Left ventricle myocardium inferior (tissue), 1 donor: ENCODE measurements at regions not wholly inside any gene's neighbourhood (a gene's known extent, or its start where the extent isn't known, plus 50 kb on each side); places are given as distances from the start of the nearest gene placed in this dataset.

ENCODE experiments used
- DNase-seq: peaks from one replicate; pipeline ENCODE4 v3.0.0-alpha.2; 2020
- H3K27ac ChIP-seq: fragments of 200-600 bp; replicated peaks from 2 replicates; pipeline ENCODE4 v1.8.0; 2021
- H3K27me3 ChIP-seq: fragments of 200-600 bp; 2 replicates; pipeline ENCODE4 v1.8.0; 2021; ENCODE audit warnings: low read depth
- H3K36me3 ChIP-seq: fragments of 200-600 bp; 2 replicates; pipeline ENCODE4 v1.8.0; 2021
- H3K4me1 ChIP-seq: fragments of 200-600 bp; 2 replicates; pipeline ENCODE4 v1.8.0; 2021
- H3K4me3 ChIP-seq: fragments of 200-600 bp; 2 replicates; pipeline ENCODE4 v1.8.0; 2021; ENCODE audit warnings: mild to moderate bottlenecking, moderate library complexity
- H3K9me3 ChIP-seq: fragments of 200-600 bp; replicated peaks from 2 replicates; pipeline ENCODE4 v1.8.0; 2021
- CTCF ChIP-seq: fragments of 200-600 bp; IDR thresholded peaks from 2 replicates; pipeline ENCODE4 v1.8.0; 2021; ENCODE audit warnings: antibody characterized with exemption, mild to moderate bottlenecking, borderline replicate concordance
- intact Hi-C: fragments of 100-400 bp; cut with micrococcal nuclease; formaldehyde crosslinking; loops from one replicate; pipeline ENCODE4 v1.11.0; 2022
- donor health status: DM: no; HTN: yes; CAD: no; lungs with severe emphysema.

DNA sequence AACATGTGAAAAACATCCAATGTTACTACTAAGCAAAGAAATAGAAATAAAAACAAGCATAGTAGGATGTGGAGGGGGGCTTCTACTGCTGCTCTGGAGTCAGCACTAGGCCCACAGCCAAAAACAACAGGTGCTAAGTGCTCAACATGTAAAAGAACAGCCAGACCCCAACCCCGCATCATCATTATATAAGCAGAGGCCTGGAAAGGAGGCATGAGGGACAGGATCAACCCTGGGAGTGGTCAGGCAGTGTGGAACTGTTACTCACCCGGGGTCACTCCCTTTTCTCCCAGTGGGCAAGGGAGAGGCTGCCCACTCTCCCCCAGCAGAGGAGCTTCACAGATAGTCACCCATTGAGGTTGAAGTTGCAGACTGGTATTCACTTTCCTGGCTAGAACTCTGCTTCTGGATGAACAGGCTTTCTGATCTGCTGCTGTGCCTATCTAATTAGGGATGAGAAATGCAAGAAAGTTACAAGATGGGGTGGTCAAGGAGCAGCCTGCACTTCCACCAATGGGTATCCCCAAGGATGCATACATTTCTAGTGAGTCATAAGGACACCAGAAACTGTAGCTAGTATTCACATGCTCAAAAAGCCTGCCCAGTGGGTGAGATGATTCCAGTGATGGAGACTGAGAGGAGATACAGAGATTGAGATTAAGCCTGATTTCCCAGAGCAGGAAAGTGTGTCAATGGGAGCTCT is 480.1 kb upstream of the TCF4 start:
- intact Hi-C loops: loop anchor here (10.0 kb wide), 1 partner anchor 73 kb away; no protein-coding TSS in a partner anchor
- Histone ChIP-seq H3K4me3 (no peak overlapping the region), H3K9me3 (peaks cover 31% of the 10 kb centered on the region), H3K4me1 (peaks cover 25% of the 10 kb centered on the region), H3K27me3 (no peaks in the 10 kb centered on the region), H3K36me3 (no peaks in the 10 kb centered on the region), H3K27ac (peak overlapping the region; percentile 71)
- no peak for DNase-seq
- no peak for TF ChIP-seq CTCF

DNA sequence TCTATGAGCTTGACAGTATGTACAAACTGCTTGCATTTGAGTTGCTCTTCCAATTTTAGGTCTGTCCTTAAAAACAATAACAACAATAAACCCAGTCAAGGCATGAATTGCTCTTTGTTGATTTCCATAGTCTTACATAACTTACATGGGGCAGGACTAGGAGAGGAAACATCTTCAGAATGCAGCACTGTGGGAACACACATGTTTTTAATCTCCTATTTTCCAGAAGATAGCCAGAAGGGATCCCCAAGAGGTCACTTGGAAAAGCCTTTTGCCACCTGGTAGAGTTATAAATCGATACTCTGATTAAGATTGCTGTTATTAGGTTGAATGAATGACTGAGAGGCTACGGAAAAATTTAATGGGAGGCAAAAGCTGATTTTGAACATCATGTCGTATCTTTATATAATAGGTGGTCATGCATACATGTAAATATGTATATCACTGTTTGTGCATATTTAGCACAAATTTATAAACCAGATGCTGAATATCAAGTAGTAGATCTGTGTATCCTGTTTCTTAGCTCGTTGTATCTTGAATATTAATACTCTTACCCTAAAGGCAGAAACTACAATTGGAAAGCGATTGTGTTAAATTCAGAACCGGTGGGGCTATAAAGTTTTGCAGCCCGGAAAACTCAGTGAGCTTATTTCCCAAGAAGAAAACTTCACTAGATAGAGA is 479.4 kb upstream of the TCF4 start:
- no peak overlapping the region for H3K4me3 ChIP-seq
- TF ChIP-seq CTCF: no peak
- DNase-seq: no peak
- H3K27me3 ChIP-seq: no peaks in the 10 kb centered on the region
- H3K4me1 ChIP-seq: peaks cover 25% of the 10 kb centered on the region
- peaks cover 24% of the 10 kb centered on the region for H3K9me3 ChIP-seq
- H3K36me3 ChIP-seq: no peaks in the 10 kb centered on the region
- intact Hi-C loops: loop anchor here (10.0 kb wide), 1 partner anchor 73 kb away; no protein-coding TSS in a partner anchor
- peak overlapping the region; percentile 71 for H3K27ac ChIP-seq

DNA sequence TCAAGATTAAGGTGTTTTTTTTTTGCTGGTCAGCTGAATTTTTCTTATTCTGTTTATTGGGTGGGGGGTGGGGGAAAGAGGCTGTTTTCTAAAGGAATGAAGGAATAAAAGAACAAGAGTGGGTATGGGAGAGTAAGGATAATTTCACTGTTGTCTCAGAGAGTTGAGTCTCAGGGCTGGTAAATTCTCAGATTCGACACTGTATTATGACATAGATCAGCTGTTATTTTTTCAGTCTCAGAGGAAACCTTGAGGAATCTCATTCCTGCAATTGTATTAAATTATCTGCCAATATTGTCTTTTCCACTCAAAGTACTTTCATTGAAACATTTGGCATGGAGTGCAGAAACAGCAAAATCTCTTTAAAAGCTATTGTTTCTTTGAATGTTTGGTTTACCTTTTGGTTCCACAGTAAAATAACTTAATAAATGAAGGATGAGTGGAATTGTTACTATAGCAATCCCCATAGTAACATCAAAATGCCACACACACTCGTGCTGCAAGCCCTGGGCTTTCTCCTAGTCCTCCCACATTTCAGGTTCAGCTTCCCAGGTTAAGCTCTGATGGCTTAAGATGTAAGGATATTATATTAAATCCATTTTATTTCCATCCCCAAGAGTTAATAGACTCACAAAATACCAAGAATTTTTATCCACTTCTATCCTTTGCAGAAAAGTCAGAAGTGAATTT is 478.7 kb upstream of the TCF4 start:
- H3K9me3 ChIP-seq: peaks cover 17% of the 10 kb centered on the region

GRCh38 chr18:56065086-56065485 is 477.1 kb upstream of the TCF4 start:
- Histone ChIP-seq H3K4me3 (no peak overlapping the region), H3K27me3 (no peaks in the 10 kb centered on the region), H3K27ac (no peak overlapping the region), H3K9me3 (peaks cover under 1% of the 10 kb centered on the region), H3K4me1 (peaks cover 25% of the 10 kb centered on the region), H3K36me3 (no peaks in the 10 kb centered on the region)
- no peak for TF ChIP-seq CTCF
- intact Hi-C loops: loop anchor here (10.0 kb wide), 1 partner anchor 70 kb away; no protein-coding TSS in a partner anchor
- no peak for DNase-seq

More for the DNA sequence above, 478.7 kb upstream of the TCF4 start:
- DNase-seq: no peak
- Histone ChIP-seq H3K36me3 (no peaks in the 10 kb centered on the region), H3K27me3 (no peaks in the 10 kb centered on the region), H3K27ac (peak overlapping the region; percentile 71), H3K4me1 (peaks cover 25% of the 10 kb centered on the region), H3K4me3 (no peak overlapping the region)
- TF ChIP-seq CTCF: no peak
- intact Hi-C loops: loop anchor here (10.0 kb wide), 1 partner anchor 72 kb away; no protein-coding TSS in a partner anchor

GRCh38 chr18:56062931-56063330 is 474.9 kb upstream of the TCF4 start:
- no peak overlapping the region for H3K4me3 ChIP-seq
- TF ChIP-seq CTCF: no peak
- intact Hi-C loops: loop anchor here (10.0 kb wide), 1 partner anchor 68 kb away; no protein-coding TSS in a partner anchor
- H3K27ac ChIP-seq: no peak overlapping the region
- peaks cover 19% of the 10 kb centered on the region for H3K4me1 ChIP-seq
- no peaks in the 10 kb centered on the region for H3K27me3 ChIP-seq
- H3K9me3 ChIP-seq: no peaks in the 10 kb centered on the region
- DNase-seq: no peak
- no peaks in the 10 kb centered on the region for H3K36me3 ChIP-seq
